ENCODE measurements at regions not wholly inside any gene's neighbourhood (a gene's known extent, or its start where the extent isn't known, plus 50 kb on each side); places are given as distances from the start of the nearest gene placed in this dataset.

DNA sequence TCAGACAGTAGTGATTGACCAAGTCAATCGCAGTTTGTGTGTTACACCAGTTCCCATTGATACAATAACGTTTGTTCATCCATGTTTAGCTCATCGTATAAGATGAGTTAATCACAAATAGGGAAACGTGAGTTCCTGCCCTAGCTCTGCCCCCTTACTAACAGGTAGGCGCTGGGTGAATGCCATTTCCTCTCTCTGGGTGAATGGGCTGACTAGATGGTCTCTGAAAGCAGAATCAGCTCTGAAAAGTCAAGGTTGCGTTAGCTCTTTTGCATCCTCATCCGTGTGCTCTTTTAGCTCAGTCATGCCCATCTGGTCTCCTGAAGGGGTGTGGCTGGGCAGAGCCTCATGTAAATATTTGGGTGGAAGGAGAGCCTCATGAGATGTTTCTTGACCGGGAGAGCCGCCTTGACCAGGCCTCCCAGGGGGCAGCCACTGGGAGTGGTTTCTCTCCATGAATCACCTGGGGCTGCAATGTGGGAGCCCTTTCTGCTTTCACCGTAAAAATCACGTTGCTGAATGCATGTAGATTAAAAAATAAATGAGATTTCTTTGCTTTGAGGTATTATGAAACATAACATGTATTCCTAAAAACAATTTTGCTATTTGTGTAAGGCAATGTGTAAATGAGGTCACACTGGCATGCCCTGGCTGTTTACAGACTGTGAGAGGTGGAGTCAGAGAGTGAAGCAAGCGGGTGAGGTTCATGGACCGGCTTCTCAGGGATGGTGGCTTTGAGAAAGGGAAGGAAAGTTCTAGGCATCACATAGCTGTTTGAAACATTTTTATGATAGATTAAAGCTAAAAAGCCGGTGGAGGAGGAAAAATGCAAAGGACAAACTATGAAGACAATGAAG is 108.4 kb upstream of the RASGRP1 start:
- H3K4me1 Mint-ChIP-seq (ENCODE audit: low read depth) = peaks cover 82% of the 10 kb centered on the region
- H3K27ac Mint-ChIP-seq = peak overlapping the region; percentile 91
- H3K9me3 Mint-ChIP-seq (ENCODE audit: insufficient read depth) = no peaks in the 10 kb centered on the region
- H3K36me3 Mint-ChIP-seq (ENCODE audit: low read depth) = peaks cover 17% of the 10 kb centered on the region
- no peak for ATAC-seq
- peak overlapping the region; percentile 44 for H3K4me3 Mint-ChIP-seq
- DNase-seq = no peak
- ChIA-PET CTCF (interaction anchor here (0.8 to 31.2 kb wide), 12 partner anchors 11 to 199 kb away, joined by 4 to 803 read pairs (median 8); partner anchors contain the start of gene RASGRP1), POLR2A (interaction anchor here (0.7 to 11.4 kb wide), 9 partner anchors 10 to 110 kb away, joined by 3 to 164 read pairs (median 41); partner anchors contain the start of gene RASGRP1)
- no peaks in the 10 kb centered on the region for H3K27me3 Mint-ChIP-seq (ENCODE audit: low read depth)

DNA sequence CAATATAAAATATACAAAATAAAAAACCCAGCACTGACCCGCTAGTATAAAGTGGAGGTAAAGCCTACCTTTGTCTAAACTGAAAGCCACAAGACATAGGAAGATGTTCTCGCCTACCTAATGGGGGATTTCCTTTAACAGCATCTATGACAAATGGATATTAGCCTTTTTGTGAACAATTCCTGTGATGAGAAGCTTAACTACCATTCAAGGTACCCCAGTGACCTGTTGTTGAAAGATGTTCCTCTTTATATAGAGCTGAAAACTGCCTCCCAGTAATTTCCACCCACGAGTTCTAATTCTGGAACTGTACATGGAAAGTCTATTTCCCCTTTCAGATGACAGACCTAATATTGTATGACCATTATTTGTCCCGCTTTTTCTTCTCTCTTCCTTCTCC is 109.8 kb upstream of the RASGRP1 start:
- ChIA-PET CTCF (interaction anchor here (0.8 to 31.2 kb wide), 9 partner anchors 13 to 150 kb away, joined by 3 to 803 read pairs (median 8); partner anchors contain the start of gene RASGRP1), POLR2A (interaction anchor here (0.6 to 11.4 kb wide), 7 partner anchors 9 to 220 kb away, joined by 3 to 164 read pairs (median 47); partner anchors contain the start of gene RASGRP1)
- H3K27ac Mint-ChIP-seq = peak overlapping the region; percentile 3
- H3K27me3 Mint-ChIP-seq (ENCODE audit: low read depth) = no peaks in the 10 kb centered on the region
- peaks cover 75% of the 10 kb centered on the region for H3K4me1 Mint-ChIP-seq (ENCODE audit: low read depth)
- DNase-seq (no peak), ATAC-seq (no peak)
- peaks cover 18% of the 10 kb centered on the region for H3K36me3 Mint-ChIP-seq (ENCODE audit: low read depth)
- H3K9me3 Mint-ChIP-seq (ENCODE audit: insufficient read depth) = no peaks in the 10 kb centered on the region
- H3K4me3 Mint-ChIP-seq = no peak overlapping the region

DNA sequence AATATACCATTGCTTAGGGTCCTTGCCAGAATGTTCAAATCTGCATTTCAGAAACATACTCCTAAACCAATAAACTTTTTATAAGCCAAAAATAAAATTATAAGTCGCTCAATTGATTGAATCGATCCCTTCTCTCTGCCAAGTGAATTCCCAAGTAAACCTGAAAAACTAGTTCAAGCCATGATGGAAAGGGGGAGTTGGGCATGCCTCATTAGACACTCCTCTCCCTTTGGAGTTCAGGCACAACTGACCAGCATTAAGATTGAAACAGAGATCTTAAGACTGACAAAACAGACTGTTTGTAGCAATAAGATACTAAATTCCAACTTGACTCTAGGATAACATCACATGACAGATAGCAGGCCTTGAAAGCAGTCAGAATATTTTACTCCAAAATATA is 113.7 kb upstream of the RASGRP1 start:
- Mint-ChIP-seq H3K36me3 (ENCODE audit: low read depth) (peaks cover 9% of the 10 kb centered on the region), H3K27me3 (ENCODE audit: low read depth) (no peaks in the 10 kb centered on the region), H3K4me1 (ENCODE audit: low read depth) (peaks cover 52% of the 10 kb centered on the region), H3K4me3 (no peak overlapping the region), H3K9me3 (ENCODE audit: insufficient read depth) (no peaks in the 10 kb centered on the region), H3K27ac (no peak overlapping the region)
- DNase-seq (no peak), ATAC-seq (no peak)
- CTCF ChIA-PET = interaction anchor here (1.4 to 11.7 kb wide), 3 partner anchors 25 to 116 kb away, joined by 4 to 125 read pairs (median 6); partner anchors contain the start of gene RASGRP1
- POLR2A ChIA-PET = interaction anchor here (3.5 kb wide), 1 partner anchor 114 kb away, joined by 17 read pairs; the partner anchor contains the start of gene RASGRP1

DNA sequence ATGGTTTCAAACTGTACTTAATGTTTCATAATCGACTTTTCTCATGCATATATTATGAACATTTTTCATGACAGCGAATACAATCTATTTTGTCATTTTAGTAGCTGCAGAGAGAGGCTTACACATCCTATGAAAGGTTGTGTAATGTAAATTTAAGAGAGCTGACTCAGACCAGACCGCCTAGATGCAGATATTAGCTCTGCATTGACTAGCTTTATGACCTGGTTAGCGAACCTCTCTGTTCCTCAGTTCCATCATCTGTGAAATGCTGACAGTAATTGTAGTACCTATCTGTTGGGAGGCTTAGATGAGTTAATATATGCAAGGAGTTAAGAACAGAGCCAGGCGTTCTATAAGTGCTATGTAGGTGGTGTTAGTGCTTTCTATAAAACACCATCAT is 116.2 kb upstream of the RASGRP1 start:
- peaks cover 57% of the 10 kb centered on the region for H3K4me1 Mint-ChIP-seq (ENCODE audit: low read depth)
- ATAC-seq (no peak), DNase-seq (no peak)
- ChIA-PET POLR2A (interaction anchor here (0.6 to 3.5 kb wide), 2 partner anchors 25 to 116 kb away, joined by 3 to 17 read pairs; partner anchors contain the start of gene RASGRP1), CTCF (interaction anchor here (0.8 to 1.2 kb wide), 6 partner anchors 10 to 120 kb away, joined by 3 to 8 read pairs (median 4); partner anchors contain the start of gene RASGRP1)
- peaks cover 8% of the 10 kb centered on the region for H3K36me3 Mint-ChIP-seq (ENCODE audit: low read depth)
- H3K4me3 Mint-ChIP-seq = no peak overlapping the region
- H3K27me3 Mint-ChIP-seq (ENCODE audit: low read depth) = no peaks in the 10 kb centered on the region
- no peak overlapping the region for H3K27ac Mint-ChIP-seq
- H3K9me3 Mint-ChIP-seq (ENCODE audit: insufficient read depth) = no peaks in the 10 kb centered on the region

DNA sequence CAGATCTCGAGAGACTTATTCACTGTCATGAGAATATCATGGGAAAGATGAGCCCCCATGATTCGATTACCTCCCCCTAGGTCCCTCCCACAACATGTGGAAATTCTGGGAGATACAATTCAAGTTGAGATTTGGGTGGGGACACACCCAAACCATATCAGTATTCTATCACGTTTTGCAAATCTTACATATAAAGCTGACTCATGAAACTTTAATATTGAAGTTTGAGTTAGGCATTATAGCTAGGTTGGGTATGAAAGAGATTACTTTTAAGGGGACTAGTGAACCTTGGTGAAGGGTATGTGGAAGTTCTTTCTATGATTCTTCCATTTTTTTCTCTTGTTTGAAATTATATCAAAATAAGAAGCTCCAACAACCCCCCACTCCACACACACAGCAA is 117.7 kb upstream of the RASGRP1 start:
- Mint-ChIP-seq H3K27ac (no peak overlapping the region), H3K27me3 (ENCODE audit: low read depth) (no peaks in the 10 kb centered on the region), H3K4me1 (ENCODE audit: low read depth) (peaks cover 66% of the 10 kb centered on the region), H3K9me3 (ENCODE audit: insufficient read depth) (no peaks in the 10 kb centered on the region), H3K4me3 (no peak overlapping the region), H3K36me3 (ENCODE audit: low read depth) (peaks cover 8% of the 10 kb centered on the region)
- ATAC-seq (no peak), DNase-seq (no peak)
- ChIA-PET CTCF (interaction anchor here (0.7 to 11.2 kb wide), 25 partner anchors 8 to 242 kb away, joined by 3 to 803 read pairs (median 14); partner anchors contain the start of gene RASGRP1), POLR2A (interaction anchor here (0.8 to 10.1 kb wide), 6 partner anchors 11 to 144 kb away, joined by 3 to 336 read pairs (median 65); partner anchors contain the start of gene RASGRP1)

DNA sequence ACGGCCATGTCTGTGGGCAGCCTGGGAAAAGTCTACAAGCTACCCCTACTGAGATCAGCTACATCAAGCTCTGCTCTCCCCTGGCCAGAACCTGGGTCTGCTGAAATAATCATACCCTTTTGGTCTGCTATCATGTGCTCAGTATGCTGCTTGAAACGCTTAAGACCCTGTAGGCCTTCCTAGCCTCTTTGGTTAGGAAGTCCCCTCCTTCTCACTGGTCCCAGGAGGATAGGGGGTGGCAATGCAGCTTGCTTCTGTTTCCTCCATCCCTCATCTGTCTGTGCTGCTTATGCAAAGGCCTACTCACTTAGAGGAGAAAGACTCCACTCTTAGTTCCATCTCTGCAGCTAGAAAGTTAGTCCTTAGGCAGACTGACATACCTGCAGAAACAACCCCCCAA is 118.2 kb upstream of the RASGRP1 start:
- peak overlapping the region; percentile 92 for H3K27ac Mint-ChIP-seq
- ATAC-seq (no peak), DNase-seq (no peak)
- H3K9me3 Mint-ChIP-seq (ENCODE audit: insufficient read depth) = no peaks in the 10 kb centered on the region
- ChIA-PET CTCF (interaction anchor here (0.7 to 11.2 kb wide), 30 partner anchors 8 to 243 kb away, joined by 3 to 803 read pairs (median 10); partner anchors contain the start of genes FAM98B and RASGRP1), POLR2A (interaction anchor here (0.8 to 10.1 kb wide), 6 partner anchors 12 to 144 kb away, joined by 3 to 336 read pairs (median 65); partner anchors contain the start of gene RASGRP1)
- H3K36me3 Mint-ChIP-seq (ENCODE audit: low read depth) = peaks cover 8% of the 10 kb centered on the region
- H3K4me3 Mint-ChIP-seq = no peak overlapping the region
- peaks cover 68% of the 10 kb centered on the region for H3K4me1 Mint-ChIP-seq (ENCODE audit: low read depth)
- no peaks in the 10 kb centered on the region for H3K27me3 Mint-ChIP-seq (ENCODE audit: low read depth)

DNA sequence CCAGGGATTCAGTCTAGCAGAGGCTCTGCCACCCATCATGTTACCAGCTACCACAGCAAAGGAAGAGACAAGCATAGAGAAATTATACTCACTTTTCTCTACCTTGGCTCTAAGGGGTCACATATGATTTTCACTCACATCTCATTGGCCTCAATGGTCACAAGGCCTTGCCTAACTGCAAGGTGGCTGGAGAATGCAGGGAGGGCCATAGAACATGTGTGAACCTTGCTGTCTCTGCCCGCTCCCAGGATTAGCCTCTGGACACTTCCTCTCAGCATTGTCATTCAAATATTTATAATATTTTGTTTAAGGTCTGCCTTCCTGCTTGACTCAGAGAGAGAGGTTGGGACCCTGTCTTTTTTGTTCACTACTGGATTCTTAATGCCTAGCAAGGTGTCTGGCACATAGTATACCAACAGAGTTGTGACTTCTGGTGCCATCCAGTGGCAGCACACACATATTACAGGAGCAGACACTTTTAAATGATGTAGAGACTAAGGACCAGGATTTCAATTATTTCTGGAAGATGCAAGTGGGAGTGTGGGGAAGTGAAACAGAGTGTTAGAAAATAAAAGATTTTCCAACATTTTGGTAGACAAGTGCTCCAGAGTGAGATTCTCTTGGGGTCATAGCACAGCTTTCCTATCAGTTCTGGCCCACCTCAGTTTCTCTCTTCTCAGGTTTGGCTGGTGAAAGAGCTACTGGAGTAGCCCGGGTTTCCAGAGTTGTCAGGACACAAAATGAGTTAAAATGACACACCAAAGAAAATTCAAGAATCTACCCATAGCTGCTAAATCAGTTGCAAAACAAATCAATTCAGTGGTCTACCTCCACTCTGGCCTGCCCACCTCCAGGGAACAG is 119.0 kb upstream of the RASGRP1 start:
- peaks cover 6% of the 10 kb centered on the region for H3K36me3 Mint-ChIP-seq (ENCODE audit: low read depth)
- CTCF ChIA-PET = interaction anchor here (0.6 to 11.2 kb wide), 56 partner anchors 9 to 243 kb away, joined by 3 to 803 read pairs (median 5); partner anchors contain the start of genes FAM98B and RASGRP1
- no peaks in the 10 kb centered on the region for H3K9me3 Mint-ChIP-seq (ENCODE audit: insufficient read depth)
- H3K27ac Mint-ChIP-seq = peak overlapping the region; percentile 92
- peaks cover 71% of the 10 kb centered on the region for H3K4me1 Mint-ChIP-seq (ENCODE audit: low read depth)
- DNase-seq (peak; percentile 85), ATAC-seq (peak; percentile 56)
- peak overlapping the region; percentile 64 for H3K4me3 Mint-ChIP-seq
- H3K27me3 Mint-ChIP-seq (ENCODE audit: low read depth) = no peaks in the 10 kb centered on the region
- POLR2A ChIA-PET = interaction anchor here (0.7 to 10.1 kb wide), 10 partner anchors 12 to 243 kb away, joined by 3 to 336 read pairs (median 8); partner anchors contain the start of gene RASGRP1

DNA sequence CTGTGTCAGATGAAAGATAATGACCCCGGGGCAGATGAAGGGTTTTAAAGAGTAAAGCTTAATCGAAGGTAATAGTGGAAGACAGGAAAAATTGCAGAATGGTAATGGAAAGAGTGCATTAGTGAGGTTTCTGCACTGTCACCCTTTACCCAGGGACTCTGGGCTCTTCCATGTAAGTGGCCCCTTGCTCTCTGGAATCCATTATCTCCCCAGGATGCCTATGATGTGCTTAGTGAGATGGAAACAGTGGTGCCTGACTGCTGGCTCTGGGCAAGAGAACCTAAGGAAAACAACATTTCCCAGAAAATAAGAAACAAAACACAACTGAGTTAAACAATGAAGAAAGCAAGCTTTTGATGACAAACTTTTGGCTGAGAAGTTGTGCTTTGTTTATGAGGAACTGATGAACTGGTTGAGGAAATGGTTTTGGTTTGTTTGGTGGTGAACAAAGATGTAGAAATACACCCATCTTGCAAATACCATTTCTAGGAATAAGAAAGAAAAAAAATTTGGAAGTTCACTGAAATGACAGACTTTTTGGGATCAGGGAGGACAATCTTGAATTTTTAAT is 119.9 kb upstream of the RASGRP1 start:
- ChIA-PET CTCF (interaction anchor here (0.6 to 11.2 kb wide), 48 partner anchors 8 to 244 kb away, joined by 3 to 803 read pairs (median 6); partner anchors contain the start of genes FAM98B and RASGRP1), POLR2A (interaction anchor here (0.7 to 10.1 kb wide), 9 partner anchors 13 to 244 kb away, joined by 3 to 336 read pairs (median 12); partner anchors contain the start of gene RASGRP1)
- Mint-ChIP-seq H3K9me3 (ENCODE audit: insufficient read depth) (no peaks in the 10 kb centered on the region), H3K27me3 (ENCODE audit: low read depth) (no peaks in the 10 kb centered on the region), H3K4me1 (ENCODE audit: low read depth) (peaks cover 78% of the 10 kb centered on the region), H3K36me3 (ENCODE audit: low read depth) (peaks cover 2% of the 10 kb centered on the region), H3K27ac (peak overlapping the region; percentile 92), H3K4me3 (peak overlapping the region; percentile 64)
- DNase-seq (no peak), ATAC-seq (no peak)

DNA sequence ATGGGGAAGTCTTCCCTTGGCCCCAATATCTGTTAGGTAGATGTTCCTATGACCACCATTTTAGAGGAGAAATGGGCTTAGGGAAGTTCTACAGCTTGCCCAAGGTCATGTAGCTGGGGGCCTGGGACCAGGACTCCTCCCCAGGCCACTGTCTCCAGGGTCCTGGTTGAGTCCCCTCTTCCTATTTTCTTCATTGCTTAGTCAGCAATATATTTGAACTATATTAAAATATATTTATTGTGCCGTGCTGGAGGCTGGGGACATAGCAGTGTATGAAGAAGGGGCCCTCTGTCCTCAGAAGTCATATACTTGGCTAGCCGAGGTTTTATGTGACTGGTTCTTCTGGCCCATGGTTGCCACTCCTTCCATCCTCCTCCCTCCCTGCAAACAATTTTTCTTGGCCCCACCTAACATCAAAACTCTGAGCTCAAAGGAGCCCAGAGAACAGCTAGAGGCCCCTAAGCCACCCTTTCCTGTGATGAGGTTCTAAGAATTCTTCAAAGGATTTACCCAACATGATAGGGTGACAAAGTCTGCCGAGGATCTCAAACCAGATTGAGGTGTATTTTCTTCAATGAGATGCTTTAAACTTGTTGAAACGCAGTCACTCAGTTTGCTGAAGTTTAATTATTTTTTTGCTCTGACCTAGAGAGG is 121.2 kb upstream of the RASGRP1 start:
- peak overlapping the region; percentile 51 for H3K4me3 Mint-ChIP-seq
- CTCF ChIA-PET = interaction anchor here (0.6 to 11.2 kb wide), 16 partner anchors 13 to 564 kb away, joined by 3 to 803 read pairs (median 22); partner anchors contain the start of genes FAM98B and RASGRP1
- H3K9me3 Mint-ChIP-seq (ENCODE audit: insufficient read depth) = no peaks in the 10 kb centered on the region
- H3K27me3 Mint-ChIP-seq (ENCODE audit: low read depth) = no peaks in the 10 kb centered on the region
- POLR2A ChIA-PET = interaction anchor here (0.7 to 10.1 kb wide), 10 partner anchors 12 to 232 kb away, joined by 3 to 336 read pairs (median 8); partner anchors contain the start of genes FAM98B and RASGRP1
- no peaks in the 10 kb centered on the region for H3K36me3 Mint-ChIP-seq (ENCODE audit: low read depth)
- H3K4me1 Mint-ChIP-seq (ENCODE audit: low read depth) = peaks cover 88% of the 10 kb centered on the region
- peak overlapping the region; percentile 92 for H3K27ac Mint-ChIP-seq
- ATAC-seq = peak; percentile 69
- DNase-seq = peak; percentile 79

DNA sequence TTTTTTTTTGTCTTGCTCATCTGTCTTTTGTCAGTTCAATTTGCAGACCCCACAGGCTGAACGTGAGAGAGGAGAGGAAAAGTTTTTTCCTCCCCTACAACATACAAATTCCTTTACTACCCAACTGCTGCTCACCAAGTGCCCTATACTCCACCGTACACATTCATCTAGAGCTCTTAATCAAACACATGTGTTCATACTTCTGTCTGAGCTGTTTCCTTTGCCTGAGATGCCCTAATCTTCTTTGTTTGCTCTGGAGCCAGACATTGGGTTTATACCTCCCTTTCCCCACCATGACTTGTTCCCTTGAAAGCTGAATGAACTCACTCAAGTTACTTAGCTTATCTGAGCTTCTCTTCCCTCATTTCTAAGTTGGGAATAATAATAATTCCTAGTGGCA is 122.7 kb upstream of the RASGRP1 start:
- H3K36me3 Mint-ChIP-seq (ENCODE audit: low read depth) = no peaks in the 10 kb centered on the region
- peaks cover 95% of the 10 kb centered on the region for H3K4me1 Mint-ChIP-seq (ENCODE audit: low read depth)
- no peaks in the 10 kb centered on the region for H3K27me3 Mint-ChIP-seq (ENCODE audit: low read depth)
- H3K4me3 Mint-ChIP-seq = peak overlapping the region; percentile 30
- peak overlapping the region; percentile 92 for H3K27ac Mint-ChIP-seq
- no peak for DNase-seq
- ChIA-PET CTCF (interaction anchor here (1.0 to 11.2 kb wide), 19 partner anchors 11 to 247 kb away, joined by 3 to 803 read pairs (median 33); partner anchors contain the start of genes FAM98B and RASGRP1), POLR2A (interaction anchor here (0.6 to 10.1 kb wide), 8 partner anchors 10 to 233 kb away, joined by 3 to 336 read pairs (median 46); partner anchors contain the start of genes FAM98B and RASGRP1)
- H3K9me3 Mint-ChIP-seq (ENCODE audit: insufficient read depth) = no peaks in the 10 kb centered on the region
- ATAC-seq = no peak
